ENCODE measurements at regions not wholly inside any gene's neighbourhood (a gene's known extent, or its start where the extent isn't known, plus 50 kb on each side); places are given as distances from the start of the nearest gene placed in this dataset.

- Mint-ChIP-seq H3K4me3 (ENCODE audit: unreplicated experiment) (no peak overlapping the region), H3K4me1 (ENCODE audit: unreplicated experiment) (peaks cover 3% of the 10 kb centered on the region), H3K27me3 (ENCODE audit: unreplicated experiment) (no peaks in the 10 kb centered on the region), H3K9me3 (ENCODE audit: unreplicated experiment) (no peaks in the 10 kb centered on the region), H3K36me3 (ENCODE audit: low read depth, unreplicated experiment) (no peaks in the 10 kb centered on the region), H3K27ac (ENCODE audit: unreplicated experiment) (no peak overlapping the region)
- TF ChIP-seq CTCF (IDR thresholded peaks at IDR 0.05; ENCODE audit: unreplicated experiment) = no peak
- DNase-seq (ENCODE audit: low spot score) = no peak
Observed at GRCh38 chr5:127184851-127185250, 105.7 kb upstream of the MEGF10 start.

GRCh38 chr5:127186657-127187056 is 103.9 kb upstream of the MEGF10 start:
- Mint-ChIP-seq H3K36me3 (ENCODE audit: low read depth, unreplicated experiment) (no peaks in the 10 kb centered on the region), H3K4me1 (ENCODE audit: unreplicated experiment) (peaks cover 3% of the 10 kb centered on the region), H3K27me3 (ENCODE audit: unreplicated experiment) (no peaks in the 10 kb centered on the region), H3K4me3 (ENCODE audit: unreplicated experiment) (no peak overlapping the region), H3K27ac (ENCODE audit: unreplicated experiment) (no peak overlapping the region), H3K9me3 (ENCODE audit: unreplicated experiment) (no peaks in the 10 kb centered on the region)
- no peak for DNase-seq (ENCODE audit: low spot score)
- TF ChIP-seq CTCF (IDR thresholded peaks at IDR 0.05; ENCODE audit: unreplicated experiment) = no peak

GRCh38 chr5:127187706-127188105 is 102.9 kb upstream of the MEGF10 start:
- no peak overlapping the region for H3K4me3 Mint-ChIP-seq (ENCODE audit: unreplicated experiment)
- DNase-seq (ENCODE audit: low spot score) = no peak
- H3K36me3 Mint-ChIP-seq (ENCODE audit: low read depth, unreplicated experiment) = no peaks in the 10 kb centered on the region
- H3K27ac Mint-ChIP-seq (ENCODE audit: unreplicated experiment) = no peak overlapping the region
- peaks cover 1% of the 10 kb centered on the region for H3K27me3 Mint-ChIP-seq (ENCODE audit: unreplicated experiment)
- H3K9me3 Mint-ChIP-seq (ENCODE audit: unreplicated experiment) = no peaks in the 10 kb centered on the region
- TF ChIP-seq CTCF (IDR thresholded peaks at IDR 0.05; ENCODE audit: unreplicated experiment) = no peak
- peaks cover 3% of the 10 kb centered on the region for H3K4me1 Mint-ChIP-seq (ENCODE audit: unreplicated experiment)

- no peaks in the 10 kb centered on the region for H3K36me3 Mint-ChIP-seq (ENCODE audit: low read depth, unreplicated experiment)
- H3K4me3 Mint-ChIP-seq (ENCODE audit: unreplicated experiment) = no peak overlapping the region
- peaks cover 3% of the 10 kb centered on the region for H3K27me3 Mint-ChIP-seq (ENCODE audit: unreplicated experiment)
- H3K27ac Mint-ChIP-seq (ENCODE audit: unreplicated experiment) = no peak overlapping the region
- no peaks in the 10 kb centered on the region for H3K9me3 Mint-ChIP-seq (ENCODE audit: unreplicated experiment)
- no peak for TF ChIP-seq CTCF (IDR thresholded peaks at IDR 0.05; ENCODE audit: unreplicated experiment)
- DNase-seq (ENCODE audit: low spot score) = no peak
- no peaks in the 10 kb centered on the region for H3K4me1 Mint-ChIP-seq (ENCODE audit: unreplicated experiment)
Observed at GRCh38 chr5:127192150-127192549, 98.4 kb upstream of the MEGF10 start.

- Mint-ChIP-seq H3K36me3 (ENCODE audit: low read depth, unreplicated experiment) (no peaks in the 10 kb centered on the region), H3K4me3 (ENCODE audit: unreplicated experiment) (no peak overlapping the region), H3K9me3 (ENCODE audit: unreplicated experiment) (no peaks in the 10 kb centered on the region), H3K27ac (ENCODE audit: unreplicated experiment) (no peak overlapping the region), H3K4me1 (ENCODE audit: unreplicated experiment) (no peaks in the 10 kb centered on the region), H3K27me3 (ENCODE audit: unreplicated experiment) (peaks cover 3% of the 10 kb centered on the region)
- DNase-seq (ENCODE audit: low spot score) = no peak
- no peak for TF ChIP-seq CTCF (IDR thresholded peaks at IDR 0.05; ENCODE audit: unreplicated experiment)
Observed at GRCh38 chr5:127192836-127193338, 97.7 kb upstream of the MEGF10 start.

All from endothelial cell (in vitro differentiated cells).